ENCODE measurements at regions not wholly inside any gene's neighbourhood (a gene's known extent, or its start where the extent isn't known, plus 50 kb on each side); places are given as distances from the start of the nearest gene placed in this dataset.

DNA sequence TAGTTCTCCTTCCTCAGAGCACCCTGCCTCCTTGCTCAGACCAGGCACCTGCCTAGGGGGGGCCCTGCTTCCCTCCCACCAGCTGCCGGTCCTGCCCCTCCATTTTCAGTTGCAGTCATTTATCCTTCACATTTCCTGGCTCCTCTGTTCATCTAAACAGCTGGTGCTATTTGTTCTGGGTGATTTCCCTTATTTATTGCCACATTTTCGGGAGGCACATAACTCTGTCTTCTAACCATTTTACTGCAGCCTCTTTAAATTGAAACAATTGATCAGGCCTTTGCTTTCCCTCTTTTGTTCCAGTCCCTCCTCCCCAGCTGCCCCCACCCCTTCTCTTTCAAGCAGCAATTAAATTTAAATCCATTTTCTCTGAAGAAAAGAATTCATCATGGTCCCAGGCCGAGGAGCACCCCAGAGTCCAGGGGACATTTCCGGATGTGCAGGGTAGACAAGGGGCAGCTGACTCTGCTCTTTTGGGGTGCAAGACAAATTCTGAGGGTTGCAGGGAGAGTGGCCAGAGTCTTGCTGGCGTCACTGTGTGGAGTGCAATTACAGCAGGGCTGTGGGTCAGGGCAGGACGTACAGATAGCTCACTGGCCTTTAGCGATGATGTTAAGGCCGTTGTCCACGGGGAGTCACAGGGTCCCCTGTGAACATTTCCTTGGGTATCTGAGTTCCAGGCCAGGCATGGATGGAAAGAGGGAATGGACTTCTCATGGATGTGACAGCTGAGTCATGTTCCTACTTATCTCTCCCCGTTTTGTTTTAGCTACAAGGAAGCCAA lies 476.4 kb downstream of the TBC1D22A start:
- H3K9me3 ChIP-seq (ENCODE audit: control insufficient read depth, insufficient read depth, low read depth, low read length): no peaks in the 10 kb centered on the region
- ChIA-PET CTCF (no interaction called here), POLR2A (no interaction called here)
- no peak for TF ChIP-seq ZNF514 (tag by site-specific recombination; IDR thresholded peaks at IDR 0.05)
- TF ChIP-seq, protein P1, sequence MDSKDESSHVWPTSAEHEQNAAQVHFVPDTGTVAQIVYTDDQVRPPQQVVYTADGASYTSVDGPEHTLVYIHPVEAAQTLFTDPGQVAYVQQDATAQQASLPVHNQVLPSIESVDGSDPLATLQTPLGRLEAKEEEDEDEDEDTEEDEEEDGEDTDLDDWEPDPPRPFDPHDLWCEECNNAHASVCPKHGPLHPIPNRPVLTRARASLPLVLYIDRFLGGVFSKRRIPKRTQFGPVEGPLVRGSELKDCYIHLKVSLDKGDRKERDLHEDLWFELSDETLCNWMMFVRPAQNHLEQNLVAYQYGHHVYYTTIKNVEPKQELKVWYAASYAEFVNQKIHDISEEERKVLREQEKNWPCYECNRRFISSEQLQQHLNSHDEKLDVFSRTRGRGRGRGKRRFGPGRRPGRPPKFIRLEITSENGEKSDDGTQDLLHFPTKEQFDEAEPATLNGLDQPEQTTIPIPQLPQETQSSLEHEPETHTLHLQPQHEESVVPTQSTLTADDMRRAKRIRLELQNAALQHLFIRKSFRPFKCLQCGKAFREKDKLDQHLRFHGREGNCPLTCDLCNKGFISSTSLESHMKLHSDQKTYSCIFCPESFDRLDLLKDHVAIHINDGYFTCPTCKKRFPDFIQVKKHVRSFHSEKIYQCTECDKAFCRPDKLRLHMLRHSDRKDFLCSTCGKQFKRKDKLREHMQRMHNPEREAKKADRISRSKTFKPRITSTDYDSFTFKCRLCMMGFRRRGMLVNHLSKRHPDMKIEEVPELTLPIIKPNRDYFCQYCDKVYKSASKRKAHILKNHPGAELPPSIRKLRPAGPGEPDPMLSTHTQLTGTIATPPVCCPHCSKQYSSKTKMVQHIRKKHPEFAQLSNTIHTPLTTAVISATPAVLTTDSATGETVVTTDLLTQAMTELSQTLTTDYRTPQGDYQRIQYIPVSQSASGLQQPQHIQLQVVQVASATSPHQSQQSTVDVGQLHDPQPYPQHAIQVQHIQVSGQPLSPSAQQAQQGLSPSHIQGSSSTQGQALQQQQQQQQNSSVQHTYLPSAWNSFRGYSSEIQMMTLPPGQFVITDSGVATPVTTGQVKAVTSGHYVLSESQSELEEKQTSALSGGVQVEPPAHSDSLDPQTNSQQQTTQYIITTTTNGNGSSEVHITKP (tag by site-specific recombination; IDR thresholded peaks at IDR 0.05): no peak
- no peak for TF ChIP-seq ZSCAN23 (tag by site-specific recombination; IDR thresholded peaks at IDR 0.05)
- TF ChIP-seq SP3 (tag by site-specific recombination; IDR thresholded peaks at IDR 0.05): no peak
- no peak for TF ChIP-seq ZNF785 (tag by site-specific recombination; IDR thresholded peaks at IDR 0.05)
- no peak for TF ChIP-seq ZNF621 (tag by site-specific recombination; IDR thresholded peaks at IDR 0.05)
- TF ChIP-seq GLI4 (tag by site-specific recombination; IDR thresholded peaks at IDR 0.05): no peak
- TF ChIP-seq, protein P2, sequence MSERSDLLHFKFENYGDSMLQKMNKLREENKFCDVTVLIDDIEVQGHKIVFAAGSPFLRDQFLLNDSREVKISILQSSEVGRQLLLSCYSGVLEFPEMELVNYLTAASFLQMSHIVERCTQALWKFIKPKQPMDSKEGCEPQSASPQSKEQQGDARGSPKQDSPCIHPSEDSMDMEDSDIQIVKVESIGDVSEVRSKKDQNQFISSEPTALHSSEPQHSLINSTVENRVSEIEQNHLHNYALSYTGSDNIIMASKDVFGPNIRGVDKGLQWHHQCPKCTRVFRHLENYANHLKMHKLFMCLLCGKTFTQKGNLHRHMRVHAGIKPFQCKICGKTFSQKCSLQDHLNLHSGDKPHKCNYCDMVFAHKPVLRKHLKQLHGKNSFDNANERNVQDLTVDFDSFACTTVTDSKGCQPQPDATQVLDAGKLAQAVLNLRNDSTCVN (tag by site-specific recombination; optimal IDR thresholded peaks at IDR 0.05): no peak
- TF ChIP-seq ZBTB17 (tag by site-specific recombination; IDR thresholded peaks at IDR 0.05): no peak
- TF ChIP-seq, protein P3, sequence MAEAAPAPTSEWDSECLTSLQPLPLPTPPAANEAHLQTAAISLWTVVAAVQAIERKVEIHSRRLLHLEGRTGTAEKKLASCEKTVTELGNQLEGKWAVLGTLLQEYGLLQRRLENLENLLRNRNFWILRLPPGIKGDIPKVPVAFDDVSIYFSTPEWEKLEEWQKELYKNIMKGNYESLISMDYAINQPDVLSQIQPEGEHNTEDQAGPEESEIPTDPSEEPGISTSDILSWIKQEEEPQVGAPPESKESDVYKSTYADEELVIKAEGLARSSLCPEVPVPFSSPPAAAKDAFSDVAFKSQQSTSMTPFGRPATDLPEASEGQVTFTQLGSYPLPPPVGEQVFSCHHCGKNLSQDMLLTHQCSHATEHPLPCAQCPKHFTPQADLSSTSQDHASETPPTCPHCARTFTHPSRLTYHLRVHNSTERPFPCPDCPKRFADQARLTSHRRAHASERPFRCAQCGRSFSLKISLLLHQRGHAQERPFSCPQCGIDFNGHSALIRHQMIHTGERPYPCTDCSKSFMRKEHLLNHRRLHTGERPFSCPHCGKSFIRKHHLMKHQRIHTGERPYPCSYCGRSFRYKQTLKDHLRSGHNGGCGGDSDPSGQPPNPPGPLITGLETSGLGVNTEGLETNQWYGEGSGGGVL (tag by site-specific recombination; IDR thresholded peaks at IDR 0.05): no peak
- no peak for TF ChIP-seq ZNF157 (tag by site-specific recombination; IDR thresholded peaks at IDR 0.05)
- no peak for TF ChIP-seq GLI2 (tag by site-specific recombination; IDR thresholded peaks at IDR 0.05; ENCODE audit: borderline replicate concordance, low read depth)
- no peak for TF ChIP-seq ZBTB7A (tag by site-specific recombination; IDR thresholded peaks at IDR 0.05; ENCODE audit: low read depth)
- TF ChIP-seq HOXC10 (CRISPR knock-in tag; IDR thresholded peaks at IDR 0.05): no peak
- H3K36me3 ChIP-seq (ENCODE audit: control insufficient read depth in 2 of 2, insufficient read depth in 1 of 2, low read length in 2 of 2): no peaks in the 10 kb centered on the region
- no peak overlapping the region for H3K27ac ChIP-seq (ENCODE audit: extremely low read depth, low read depth, low read length)
- H3K4me1 ChIP-seq (ENCODE audit: control insufficient read depth, insufficient read depth, low read length): no peaks in the 10 kb centered on the region
- no peak overlapping the region for H3K4me3 ChIP-seq (ENCODE audit: low read depth, low read length)

DNA sequence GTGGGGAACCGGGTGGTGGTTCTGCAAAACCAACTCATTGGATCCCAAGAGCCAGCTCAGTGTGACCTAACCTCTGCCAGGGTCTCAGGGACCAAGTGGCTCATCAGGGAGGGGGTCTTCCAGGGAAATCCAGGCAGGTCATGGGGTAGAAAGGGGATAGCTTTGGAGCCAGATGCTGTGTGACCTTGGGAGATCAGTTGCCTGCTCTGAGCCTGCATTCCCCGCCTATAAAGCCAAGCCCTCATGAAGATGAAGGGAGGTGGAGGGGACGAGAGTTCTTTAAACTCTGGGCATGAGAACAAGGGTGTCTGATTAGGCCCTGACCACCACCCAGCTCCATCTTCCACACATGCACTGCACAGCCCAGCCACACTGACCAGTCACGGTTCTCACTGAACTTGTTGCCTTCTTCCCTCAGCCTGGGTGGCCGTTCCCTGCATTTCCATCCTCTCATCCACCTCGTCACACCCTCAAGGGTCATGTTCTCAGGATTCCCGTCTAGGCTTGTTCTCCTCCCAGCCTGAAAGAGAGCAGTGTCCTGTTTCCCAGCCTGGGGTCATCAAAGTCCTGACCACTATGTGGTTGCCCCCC lies 475.5 kb downstream of the TBC1D22A start:
- Histone ChIP-seq H3K4me3 (ENCODE audit: low read depth, low read length) (no peak overlapping the region), H3K27ac (ENCODE audit: extremely low read depth, low read depth, low read length) (no peak overlapping the region), H3K9me3 (ENCODE audit: control insufficient read depth, insufficient read depth, low read depth, low read length) (no peaks in the 10 kb centered on the region), H3K36me3 (ENCODE audit: control insufficient read depth in 2 of 2, insufficient read depth in 1 of 2, low read length in 2 of 2) (no peaks in the 10 kb centered on the region), H3K4me1 (ENCODE audit: control insufficient read depth, insufficient read depth, low read length) (no peaks in the 10 kb centered on the region)
- POLR2A ChIA-PET: no interaction called here
- CTCF ChIA-PET: no interaction called here
- TF ChIP-seq, protein P4, sequence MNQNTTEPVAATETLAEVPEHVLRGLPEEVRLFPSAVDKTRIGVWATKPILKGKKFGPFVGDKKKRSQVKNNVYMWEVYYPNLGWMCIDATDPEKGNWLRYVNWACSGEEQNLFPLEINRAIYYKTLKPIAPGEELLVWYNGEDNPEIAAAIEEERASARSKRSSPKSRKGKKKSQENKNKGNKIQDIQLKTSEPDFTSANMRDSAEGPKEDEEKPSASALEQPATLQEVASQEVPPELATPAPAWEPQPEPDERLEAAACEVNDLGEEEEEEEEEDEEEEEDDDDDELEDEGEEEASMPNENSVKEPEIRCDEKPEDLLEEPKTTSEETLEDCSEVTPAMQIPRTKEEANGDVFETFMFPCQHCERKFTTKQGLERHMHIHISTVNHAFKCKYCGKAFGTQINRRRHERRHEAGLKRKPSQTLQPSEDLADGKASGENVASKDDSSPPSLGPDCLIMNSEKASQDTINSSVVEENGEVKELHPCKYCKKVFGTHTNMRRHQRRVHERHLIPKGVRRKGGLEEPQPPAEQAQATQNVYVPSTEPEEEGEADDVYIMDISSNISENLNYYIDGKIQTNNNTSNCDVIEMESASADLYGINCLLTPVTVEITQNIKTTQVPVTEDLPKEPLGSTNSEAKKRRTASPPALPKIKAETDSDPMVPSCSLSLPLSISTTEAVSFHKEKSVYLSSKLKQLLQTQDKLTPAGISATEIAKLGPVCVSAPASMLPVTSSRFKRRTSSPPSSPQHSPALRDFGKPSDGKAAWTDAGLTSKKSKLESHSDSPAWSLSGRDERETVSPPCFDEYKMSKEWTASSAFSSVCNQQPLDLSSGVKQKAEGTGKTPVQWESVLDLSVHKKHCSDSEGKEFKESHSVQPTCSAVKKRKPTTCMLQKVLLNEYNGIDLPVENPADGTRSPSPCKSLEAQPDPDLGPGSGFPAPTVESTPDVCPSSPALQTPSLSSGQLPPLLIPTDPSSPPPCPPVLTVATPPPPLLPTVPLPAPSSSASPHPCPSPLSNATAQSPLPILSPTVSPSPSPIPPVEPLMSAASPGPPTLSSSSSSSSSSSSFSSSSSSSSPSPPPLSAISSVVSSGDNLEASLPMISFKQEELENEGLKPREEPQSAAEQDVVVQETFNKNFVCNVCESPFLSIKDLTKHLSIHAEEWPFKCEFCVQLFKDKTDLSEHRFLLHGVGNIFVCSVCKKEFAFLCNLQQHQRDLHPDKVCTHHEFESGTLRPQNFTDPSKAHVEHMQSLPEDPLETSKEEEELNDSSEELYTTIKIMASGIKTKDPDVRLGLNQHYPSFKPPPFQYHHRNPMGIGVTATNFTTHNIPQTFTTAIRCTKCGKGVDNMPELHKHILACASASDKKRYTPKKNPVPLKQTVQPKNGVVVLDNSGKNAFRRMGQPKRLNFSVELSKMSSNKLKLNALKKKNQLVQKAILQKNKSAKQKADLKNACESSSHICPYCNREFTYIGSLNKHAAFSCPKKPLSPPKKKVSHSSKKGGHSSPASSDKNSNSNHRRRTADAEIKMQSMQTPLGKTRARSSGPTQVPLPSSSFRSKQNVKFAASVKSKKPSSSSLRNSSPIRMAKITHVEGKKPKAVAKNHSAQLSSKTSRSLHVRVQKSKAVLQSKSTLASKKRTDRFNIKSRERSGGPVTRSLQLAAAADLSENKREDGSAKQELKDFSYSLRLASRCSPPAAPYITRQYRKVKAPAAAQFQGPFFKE (tag by site-specific recombination; IDR thresholded peaks at IDR 0.05; ENCODE audit: borderline replicate concordance): no peak
- TF ChIP-seq, protein P5, sequence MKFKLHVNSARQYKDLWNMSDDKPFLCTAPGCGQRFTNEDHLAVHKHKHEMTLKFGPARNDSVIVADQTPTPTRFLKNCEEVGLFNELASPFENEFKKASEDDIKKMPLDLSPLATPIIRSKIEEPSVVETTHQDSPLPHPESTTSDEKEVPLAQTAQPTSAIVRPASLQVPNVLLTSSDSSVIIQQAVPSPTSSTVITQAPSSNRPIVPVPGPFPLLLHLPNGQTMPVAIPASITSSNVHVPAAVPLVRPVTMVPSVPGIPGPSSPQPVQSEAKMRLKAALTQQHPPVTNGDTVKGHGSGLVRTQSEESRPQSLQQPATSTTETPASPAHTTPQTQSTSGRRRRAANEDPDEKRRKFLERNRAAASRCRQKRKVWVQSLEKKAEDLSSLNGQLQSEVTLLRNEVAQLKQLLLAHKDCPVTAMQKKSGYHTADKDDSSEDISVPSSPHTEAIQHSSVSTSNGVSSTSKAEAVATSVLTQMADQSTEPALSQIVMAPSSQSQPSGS (tag by site-specific recombination; IDR thresholded peaks at IDR 0.05; ENCODE audit: low read depth): no peak
- no peak for TF ChIP-seq ZNF335 (tag by site-specific recombination; conservative IDR thresholded peaks at IDR 0.05)
- TF ChIP-seq, protein P6, sequence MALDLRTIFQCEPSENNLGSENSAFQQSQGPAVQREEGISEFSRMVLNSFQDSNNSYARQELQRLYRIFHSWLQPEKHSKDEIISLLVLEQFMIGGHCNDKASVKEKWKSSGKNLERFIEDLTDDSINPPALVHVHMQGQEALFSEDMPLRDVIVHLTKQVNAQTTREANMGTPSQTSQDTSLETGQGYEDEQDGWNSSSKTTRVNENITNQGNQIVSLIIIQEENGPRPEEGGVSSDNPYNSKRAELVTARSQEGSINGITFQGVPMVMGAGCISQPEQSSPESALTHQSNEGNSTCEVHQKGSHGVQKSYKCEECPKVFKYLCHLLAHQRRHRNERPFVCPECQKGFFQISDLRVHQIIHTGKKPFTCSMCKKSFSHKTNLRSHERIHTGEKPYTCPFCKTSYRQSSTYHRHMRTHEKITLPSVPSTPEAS (tag by site-specific recombination; IDR thresholded peaks at IDR 0.05): no peak
